ENCODE measurements at regions not wholly inside any gene's neighbourhood (a gene's known extent, or its start where the extent isn't known, plus 50 kb on each side); places are given as distances from the start of the nearest gene placed in this dataset.
"Not testable (repeated sequence)": the region's sequence is repeated elsewhere in the genome, so short reads cannot be mapped to it uniquely, and the experiment has no call there.

DNA sequence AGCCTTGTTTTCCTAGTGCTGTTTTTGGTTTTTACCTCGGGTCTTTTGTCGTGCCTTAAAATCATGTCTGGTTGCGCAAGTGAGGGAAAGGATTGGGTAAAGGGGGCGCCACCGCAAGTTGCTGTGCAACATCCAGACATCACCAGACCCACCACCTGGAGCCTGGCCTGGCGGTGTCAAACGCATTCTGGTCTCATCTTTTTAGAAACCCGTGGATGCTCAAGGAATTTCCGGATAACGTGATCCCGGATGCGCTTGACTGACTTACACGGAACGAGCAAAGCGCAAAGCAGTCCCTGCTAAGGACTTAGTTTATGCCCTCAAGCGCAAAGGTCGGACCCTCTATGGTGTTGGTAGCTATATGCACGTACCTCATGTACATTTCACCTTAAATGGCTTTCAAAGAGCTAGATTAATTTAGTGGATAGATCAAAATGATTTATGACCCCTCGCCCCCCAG lies 105.2 kb downstream of the OR2B2 start:
- no peak for DNase-seq (ENCODE audit: low read depth)

DNA sequence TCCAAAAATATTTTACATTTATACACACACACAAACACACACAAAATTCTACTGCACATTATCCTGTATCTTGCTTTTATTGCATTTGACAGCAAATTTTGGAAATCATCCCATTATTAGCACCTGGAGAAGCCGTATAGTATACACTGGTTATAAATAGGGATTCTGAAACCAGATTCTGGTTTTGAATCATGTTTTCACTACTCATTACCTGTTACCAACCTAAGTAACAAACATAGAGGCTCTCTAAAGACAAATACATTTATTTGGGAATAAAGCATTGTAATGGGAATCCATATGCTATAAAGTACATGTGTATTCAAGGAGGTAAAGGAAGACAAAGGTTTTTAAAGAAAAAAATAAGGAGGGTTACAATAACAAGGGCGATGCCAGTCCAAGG lies 106.8 kb downstream of the OR2B2 start:
- no peak for DNase-seq (ENCODE audit: low read depth)

DNA sequence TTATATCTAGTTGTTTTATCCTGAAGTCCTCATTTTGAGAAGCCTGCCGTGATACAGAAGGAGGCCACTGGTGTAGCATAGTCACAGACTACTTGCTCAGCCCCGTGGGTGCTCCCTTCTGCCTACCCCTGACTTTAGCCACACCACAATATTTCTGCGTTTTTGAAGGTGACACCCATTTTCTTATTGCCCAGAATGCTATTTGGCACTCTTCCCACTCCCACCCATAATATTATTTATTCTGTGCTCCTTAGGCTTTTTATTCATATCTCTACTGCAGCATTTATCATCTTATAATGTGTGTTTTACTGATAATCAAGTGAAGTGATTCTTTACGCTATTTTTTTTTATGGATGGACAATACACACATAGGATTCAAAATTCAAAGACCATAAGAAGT lies 107.3 kb downstream of the OR2B2 start:
- no peak for DNase-seq (ENCODE audit: low read depth)

- DNase-seq (ENCODE audit: low read depth) = no peak
Measured at GRCh38 chr6:27800731-27801373, 111.3 kb downstream of the OR2B2 start.

DNA sequence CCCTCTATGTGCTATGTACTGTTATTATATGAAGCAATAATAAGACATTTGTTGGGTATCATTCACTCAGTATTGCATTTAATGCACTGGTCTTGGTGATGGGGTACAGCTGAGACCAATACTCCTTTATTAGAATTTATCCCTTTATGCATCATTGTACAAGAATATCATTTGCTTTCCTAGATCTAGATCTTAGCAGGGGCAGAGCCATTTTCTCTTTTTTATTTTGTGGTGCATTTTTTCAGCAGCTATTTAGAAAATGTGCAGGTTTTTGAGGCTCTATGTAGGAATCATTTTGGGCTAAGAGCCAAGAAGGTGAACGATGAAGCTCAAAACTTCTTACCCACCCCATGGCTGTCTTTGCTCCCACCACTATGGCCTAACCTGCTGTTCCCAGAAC lies 114.2 kb downstream of the OR2B2 start:
- DNase-seq (ENCODE audit: low read depth) = no peak

GRCh38 chr6:27796736-27797481 lies 115.3 kb downstream of the OR2B2 start:
- DNase-seq (ENCODE audit: low read depth) = not testable (repeated sequence)

- peak; percentile 77 for DNase-seq (ENCODE audit: low read depth)
Measured at GRCh38 chr6:27795697-27796494, 116.3 kb downstream of the OR2B2 start.

DNA sequence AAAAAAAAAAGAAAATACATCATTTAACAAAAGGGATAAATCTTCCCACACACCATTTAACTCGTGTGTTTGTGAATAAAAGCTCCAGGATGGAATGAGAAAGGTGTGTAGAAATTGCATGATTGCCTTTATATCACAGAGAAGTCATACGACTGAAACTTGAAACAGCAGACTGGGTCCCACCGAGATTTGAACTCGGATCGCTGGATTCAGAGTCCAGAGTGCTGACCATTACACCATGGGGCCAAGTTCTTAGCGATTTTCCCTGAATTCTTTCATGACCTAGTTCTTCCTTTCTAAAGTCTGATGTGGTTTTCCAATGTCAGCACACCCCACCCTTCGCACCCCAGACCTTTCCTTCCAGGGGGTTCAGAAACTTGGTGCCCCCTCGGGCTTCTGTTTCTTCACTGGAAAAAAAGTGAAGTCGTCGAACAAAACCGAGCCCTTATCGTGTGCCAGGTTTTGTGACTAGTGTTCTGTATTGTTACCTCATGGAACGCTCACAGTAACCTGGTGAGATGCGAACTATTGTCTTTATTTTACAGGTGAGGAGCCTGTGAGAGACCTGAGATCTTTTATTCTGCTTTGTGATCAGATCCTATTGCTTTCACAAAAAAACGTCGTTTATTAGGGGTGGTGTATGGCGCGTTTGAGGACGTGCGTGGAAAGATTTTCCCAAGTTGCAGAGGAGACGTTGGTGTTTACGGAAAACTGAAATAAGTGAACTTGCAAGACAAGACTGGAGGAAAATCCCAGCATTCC lies 120.8 kb downstream of the OR2B2 start:
- DNase-seq (ENCODE audit: low read depth) = peak; percentile 87

- DNase-seq (ENCODE audit: low read depth) = not testable (repeated sequence)
Measured at GRCh38 chr6:27788376-27788775, 123.8 kb downstream of the OR2B2 start.

- no peak for DNase-seq (ENCODE audit: low read depth)
Measured at GRCh38 chr6:27786048-27786447, 126.1 kb downstream of the OR2B2 start.

DNA sequence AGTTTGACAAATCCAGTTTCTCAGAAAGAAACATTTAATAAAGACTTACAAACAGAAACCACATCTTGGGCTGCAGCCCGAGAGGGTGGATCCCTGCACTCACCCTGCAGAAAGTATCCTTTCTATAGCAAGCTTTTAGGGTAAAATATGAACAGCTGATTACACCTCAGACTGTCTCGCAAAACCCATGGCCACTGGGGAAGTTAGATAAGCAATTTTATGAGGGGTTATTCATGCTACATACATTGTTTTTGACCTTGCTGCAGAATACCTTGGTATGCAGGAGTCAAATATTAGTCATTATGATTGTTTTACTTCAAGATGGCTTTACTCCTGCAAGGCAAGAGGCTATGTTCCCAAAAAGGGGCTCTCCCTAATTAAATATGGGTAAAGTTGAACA lies 126.9 kb downstream of the OR2B2 start:
- DNase-seq (ENCODE audit: low read depth) = no peak

DNA sequence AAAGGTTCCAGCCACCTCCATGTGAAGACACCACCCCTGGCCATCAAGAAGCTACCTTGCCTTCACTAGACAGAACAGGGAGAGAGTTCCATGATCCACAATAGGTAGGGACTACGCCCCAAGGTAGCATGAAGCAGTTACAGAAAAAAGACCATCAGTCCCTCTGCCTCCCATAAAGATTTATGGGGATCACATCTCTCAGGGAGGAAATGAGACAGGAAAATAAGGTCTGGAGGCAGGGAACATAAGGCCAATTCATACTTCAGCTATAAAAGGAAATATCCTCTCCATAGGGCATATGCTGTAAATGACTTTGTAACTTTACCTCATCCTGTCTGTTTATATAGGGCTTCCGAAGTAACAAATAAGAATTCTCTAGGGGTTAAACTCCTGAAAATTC lies 129.4 kb downstream of the OR2B2 start:
- no peak for DNase-seq (ENCODE audit: low read depth)

DNA sequence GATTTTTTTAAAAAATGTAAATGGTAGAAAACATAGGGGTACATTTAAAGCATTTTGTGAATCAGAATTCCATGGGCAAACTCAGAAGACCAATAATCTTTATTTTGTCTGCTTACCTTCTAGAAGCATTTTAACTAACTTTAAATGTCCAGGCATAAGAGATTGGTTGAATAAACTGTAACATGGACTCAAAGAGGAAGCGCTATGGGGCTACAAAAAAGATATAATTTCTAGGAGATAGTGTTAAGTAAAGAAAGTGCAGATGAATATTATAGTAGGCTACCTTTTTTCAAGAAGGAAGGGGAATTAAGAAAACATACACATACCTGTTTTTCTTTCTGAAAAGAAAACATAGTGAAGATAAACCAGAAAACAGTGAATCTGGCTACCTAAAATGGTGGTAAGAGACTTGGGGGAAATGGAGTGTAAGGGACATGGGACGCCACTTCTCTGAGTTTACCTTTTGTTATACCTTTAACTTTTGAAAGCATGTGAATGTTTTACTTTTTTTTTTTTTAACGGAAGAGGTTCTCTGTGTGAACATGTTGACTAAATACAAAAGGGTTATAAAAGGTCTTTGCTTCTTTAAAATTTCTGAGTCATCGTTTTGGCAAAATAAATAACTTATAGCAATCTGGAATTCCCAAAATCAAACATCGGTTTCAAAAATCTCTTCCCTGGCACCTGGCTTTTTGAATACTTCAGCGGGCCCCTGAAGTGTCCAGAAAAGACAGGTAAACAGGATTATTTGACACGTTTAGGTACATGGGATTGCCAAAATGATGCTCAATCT lies 133.4 kb downstream of the OR2B2 start:
- no peak for DNase-seq (ENCODE audit: low read depth)

DNA sequence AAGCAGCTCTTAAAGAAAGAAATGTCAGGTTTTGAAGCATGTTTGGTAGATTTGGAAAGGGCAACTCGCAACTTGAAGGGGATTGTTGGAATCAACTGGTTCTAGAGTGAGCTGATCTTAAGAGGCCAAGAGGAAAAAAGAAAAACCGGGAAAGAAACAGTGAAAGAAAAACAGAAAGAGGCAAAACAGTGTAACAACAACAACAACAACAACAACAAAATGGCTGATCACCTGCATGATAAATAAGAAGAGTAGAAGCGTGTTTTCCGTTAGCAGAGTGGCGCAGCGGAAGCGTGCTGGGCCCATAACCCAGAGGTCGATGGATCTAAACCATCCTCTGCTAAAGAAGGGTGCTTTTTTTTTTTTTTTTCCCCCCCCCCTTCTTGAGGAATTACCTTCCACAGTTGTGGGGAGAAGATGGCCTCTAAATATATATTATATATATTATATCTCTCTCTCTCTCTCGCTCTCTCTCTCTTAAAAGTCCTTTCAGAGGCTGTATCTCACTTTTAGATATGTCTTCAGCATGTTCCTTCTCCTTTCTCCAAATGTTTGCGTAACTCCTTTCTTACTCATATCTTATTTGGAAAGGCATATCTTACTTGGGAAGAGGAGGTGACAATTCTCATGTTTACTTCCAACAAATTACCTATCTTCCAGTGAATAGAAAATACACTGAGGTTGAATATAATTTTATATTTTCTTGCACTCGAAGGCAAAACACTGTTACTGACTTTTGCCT lies 134.4 kb downstream of the OR2B2 start:
- DNase-seq (ENCODE audit: low read depth) = no peak

DNA sequence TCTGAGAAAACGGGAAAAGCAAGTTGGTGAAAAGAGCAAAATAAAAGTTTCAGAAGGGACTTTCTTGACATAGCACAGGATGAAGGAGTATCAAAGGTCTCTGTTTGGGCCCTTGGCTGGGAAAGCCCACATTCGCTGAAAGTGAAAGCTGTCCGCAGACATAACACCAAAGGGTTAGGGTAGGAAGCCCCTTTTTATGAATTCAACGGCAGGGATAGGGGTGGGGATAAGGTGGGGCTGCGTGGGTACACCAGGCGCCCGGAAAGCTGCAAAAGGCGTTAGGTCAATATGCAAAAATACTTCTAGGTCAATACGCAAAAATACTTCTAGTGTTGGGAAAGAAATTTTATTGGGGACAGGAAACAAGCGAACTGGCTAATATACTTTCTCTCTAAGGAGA lies 135.1 kb downstream of the OR2B2 start:
- no peak for DNase-seq (ENCODE audit: low read depth)

DNA sequence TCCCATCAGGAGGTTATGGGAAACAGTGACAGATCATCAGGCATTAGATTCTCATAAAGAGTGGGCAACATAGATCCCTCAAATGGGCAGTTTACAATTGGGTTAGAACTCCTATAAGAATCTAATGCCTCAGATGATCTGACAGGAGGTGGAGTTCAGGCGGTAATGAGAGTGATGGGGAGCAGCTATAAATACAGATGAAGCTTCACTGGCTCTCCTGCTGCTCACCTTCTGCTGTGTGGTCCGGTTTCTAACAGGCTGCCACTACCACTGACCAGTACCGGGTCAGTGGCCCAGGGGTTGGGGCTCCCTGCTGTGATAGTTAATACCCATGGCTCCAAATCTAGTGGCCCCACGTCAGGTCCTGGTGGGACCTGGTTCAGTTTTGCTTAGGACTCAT lies 135.7 kb downstream of the OR2B2 start:
- no peak for DNase-seq (ENCODE audit: low read depth)

- DNase-seq (ENCODE audit: low read depth) = no peak
Measured at GRCh38 chr6:27775796-27776184, 136.4 kb downstream of the OR2B2 start.

- DNase-seq (ENCODE audit: low read depth) = not testable (repeated sequence)
Measured at GRCh38 chr6:27775138-27775795, 136.9 kb downstream of the OR2B2 start.

- DNase-seq (ENCODE audit: low read depth) = not testable (repeated sequence)
Measured at GRCh38 chr6:27774264-27774600, 138.0 kb downstream of the OR2B2 start.

All from Daoy (cell line).